ENCODE measurements at regions not wholly inside any gene's neighbourhood (a gene's known extent, or its start where the extent isn't known, plus 50 kb on each side); places are given as distances from the start of the nearest gene placed in this dataset.

- peak overlapping the region; percentile 36; the same call in 1 of the 2 replicates for H3K9ac ChIP-seq (ENCODE audit: low read depth, low read length)
- peak overlapping the region; percentile 97 for H3K14ac ChIP-seq (replicated peaks; ENCODE audit: low read depth, low read length)
- peak overlapping the region; percentile 67 for H3K27ac ChIP-seq (ENCODE audit: insufficient read depth, low read length)
- TF ChIP-seq FOS (IDR thresholded peaks at IDR 0.05; ENCODE audit: low read depth, low read length): no peak
- TF ChIP-seq SMC3 (IDR thresholded peaks at IDR 0.05; ENCODE audit: low read depth, low read length): no peak
- TF ChIP-seq CHD1 (IDR thresholded peaks at IDR 0.05; ENCODE audit: low read depth, low read length): no peak
- DNase-seq (no peak), ATAC-seq (ENCODE audit: low read depth) (no peak)
- in situ Hi-C loops (cut with MboI; ENCODE audit: low sequenced_read_pairs) (no loop called here), dilution Hi-C loops (cut with HindIII; ENCODE audit: low sequenced_read_pairs, unreplicated experiment) (no loop called here), intact Hi-C loops (cut with micrococcal nuclease) (loop anchor here (10.0 kb wide), 1 partner anchor 611 kb away; no protein-coding TSS in a partner anchor)
- H2AK5ac ChIP-seq (ENCODE audit: low read depth, low read length): peak overlapping the region; percentile 90
- no peaks in the 10 kb centered on the region for H3K9me3 ChIP-seq (ENCODE audit: control insufficient read depth, insufficient read depth, low read length)
- no TSS peak for BruUV-seq (replicated peaks)
- peaks cover 10% of the 10 kb centered on the region for H3K9me1 ChIP-seq (ENCODE audit: insufficient read depth, low read length)
- no peaks in the 10 kb centered on the region for H3K36me3 ChIP-seq (ENCODE audit: control insufficient read depth, insufficient read depth, low read length)
- H4K5ac ChIP-seq (ENCODE audit: low read depth, low read length): peak overlapping the region; percentile 93; the same call in 1 of the 2 replicates
- H3K4me1 ChIP-seq (ENCODE audit: control insufficient read depth, insufficient read depth, low read length): peaks cover 21% of the 10 kb centered on the region
- peak overlapping the region; percentile 95 for H3K23ac ChIP-seq (ENCODE audit: low read depth, low read length)
- peak overlapping the region; percentile 99 for H2BK120ac ChIP-seq (ENCODE audit: low read depth, low read length)
- H4K91ac ChIP-seq (ENCODE audit: insufficient read depth, low read depth, low read length): peak overlapping the region; percentile 99
- CTCF ChIA-PET: no interaction called here
- peak overlapping the region; percentile 82 for H2BK15ac ChIP-seq (ENCODE audit: low read depth, low read length)
- no peak overlapping the region for H3K4me3 ChIP-seq (ENCODE audit: insufficient read depth, low read depth, low read length)
- H3K79me1 ChIP-seq (ENCODE audit: low read depth in 1 of 2, low read length in 2 of 2): no peaks in the 10 kb centered on the region
- H2BK20ac ChIP-seq (ENCODE audit: low read depth, low read length): peak overlapping the region; percentile 100
- peak overlapping the region; percentile 96 for H3K18ac ChIP-seq (ENCODE audit: low read depth, low read length)
- 89% methylated on average over 1 of the region's 4 CpGs; no CpG with 5 or more reads in 1 of the 2 experiments for WGBS, 2 experiments (ENCODE audit: extremely low coverage in 2 of 2, insufficient read length in 1 of 2)
- H4K8ac ChIP-seq (ENCODE audit: low read depth in 2 of 2, low read length in 2 of 2): peak overlapping the region; percentile 85 to 94
- H4K20me1 ChIP-seq (ENCODE audit: insufficient read depth, low read length): no peaks in the 10 kb centered on the region
- H3K56ac ChIP-seq (ENCODE audit: extremely low read depth, insufficient read depth, low read length): peak overlapping the region; percentile 96
- POLR2A ChIA-PET (ENCODE audit: unreplicated experiment): no interaction called here
- peak overlapping the region; percentile 99 for H3K4ac ChIP-seq (ENCODE audit: low read depth, low read length)
- H3K27me3 ChIP-seq (ENCODE audit: control insufficient read depth, insufficient read depth, low read length): no peaks in the 10 kb centered on the region
- H3K4me2 ChIP-seq (ENCODE audit: low read depth, low read length): no peak overlapping the region; the same call in 1 of the 2 replicates
- H2BK5ac ChIP-seq (ENCODE audit: low read depth, low read length, poor library complexity, severe bottlenecking): peak overlapping the region; percentile 99
- peak overlapping the region; percentile 11 for H2AFZ ChIP-seq (replicated peaks; ENCODE audit: low read length, poor library complexity)
- H2AK9ac ChIP-seq (replicated peaks; ENCODE audit: low read depth, low read length, poor library complexity): peak overlapping the region; percentile 29
These were observed 223.2 kb upstream of the IGFBP3 start for GRCh38 chr7:46143949-46144917.

Data from IMR-90 (cell line).